WTC11 (cell line): ENCODE measurements at regions not wholly inside any gene's neighbourhood (a gene's known extent, or its start where the extent isn't known, plus 50 kb on each side); places are given as distances from the start of the nearest gene placed in this dataset.

Source experiments
- ETV6 ChIP-seq: sonication (generic); formaldehyde crosslinking; IDR thresholded peaks from 2 replicates; pipeline ENCODE4 v1.8.1; 2022; ENCODE audit warnings: mild to moderate bottlenecking, missing genetic modification reagents
- FOXK1 ChIP-seq: sonication (generic); formaldehyde crosslinking; IDR thresholded peaks from 2 replicates; pipeline ENCODE4 v1.8.0; 2022; ENCODE audit warnings: mild to moderate bottlenecking, moderate library complexity, missing genetic modification reagents
- SMAD4 ChIP-seq: sonication (generic); formaldehyde crosslinking; IDR thresholded peaks from 2 replicates; pipeline ENCODE4 v1.8.0; 2022; ENCODE audit warnings: mild to moderate bottlenecking, missing genetic modification reagents
- TF ChIP-seq, protein P1 (sequence below): sonication (generic); formaldehyde crosslinking; IDR thresholded peaks from 2 replicates; pipeline ENCODE4 v1.8.0; 2023; ENCODE audit warnings: missing genetic modification reagents, mild to moderate bottlenecking, borderline replicate concordance
- TF ChIP-seq, protein P2 (sequence below): fragments of 200-600 bp; IDR thresholded peaks from 2 replicates; pipeline ENCODE4 v1.8.0; 2022; ENCODE audit warnings: antibody characterized with exemption

DNA sequence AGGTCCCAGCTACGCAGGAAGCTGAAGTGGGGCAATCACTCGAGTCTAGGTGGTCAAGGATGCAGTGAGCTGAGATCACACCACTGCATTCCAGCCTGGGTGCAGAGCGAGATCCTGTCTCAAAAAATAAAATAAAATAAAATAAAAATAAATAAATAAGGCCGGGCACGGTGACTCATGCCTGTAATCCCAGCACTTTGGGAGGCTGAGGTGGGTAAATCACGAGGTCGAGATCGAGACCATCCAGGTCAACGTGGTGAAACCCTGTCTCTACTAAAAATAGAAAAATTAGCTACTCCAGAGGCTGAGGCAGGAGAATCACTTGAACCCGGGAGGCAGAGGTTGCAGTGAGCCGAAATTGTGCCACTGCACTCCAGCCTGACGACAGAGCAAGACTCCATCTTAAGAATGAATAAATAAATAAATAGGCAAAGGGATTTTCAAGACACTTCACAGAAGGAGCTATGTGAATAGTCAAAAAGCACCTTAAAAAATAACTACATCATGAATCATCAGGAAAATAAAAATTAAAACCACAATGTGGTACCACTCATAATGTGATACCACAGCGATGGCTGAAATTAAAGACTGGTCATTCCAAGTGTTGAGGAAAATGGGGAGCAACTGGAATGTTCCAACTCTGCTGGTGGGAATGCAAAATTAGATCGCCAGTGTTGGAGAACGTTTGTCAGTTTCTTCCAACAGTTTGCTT lies 92.9 kb upstream of the TBX3 start:
- TF ChIP-seq, protein P1, sequence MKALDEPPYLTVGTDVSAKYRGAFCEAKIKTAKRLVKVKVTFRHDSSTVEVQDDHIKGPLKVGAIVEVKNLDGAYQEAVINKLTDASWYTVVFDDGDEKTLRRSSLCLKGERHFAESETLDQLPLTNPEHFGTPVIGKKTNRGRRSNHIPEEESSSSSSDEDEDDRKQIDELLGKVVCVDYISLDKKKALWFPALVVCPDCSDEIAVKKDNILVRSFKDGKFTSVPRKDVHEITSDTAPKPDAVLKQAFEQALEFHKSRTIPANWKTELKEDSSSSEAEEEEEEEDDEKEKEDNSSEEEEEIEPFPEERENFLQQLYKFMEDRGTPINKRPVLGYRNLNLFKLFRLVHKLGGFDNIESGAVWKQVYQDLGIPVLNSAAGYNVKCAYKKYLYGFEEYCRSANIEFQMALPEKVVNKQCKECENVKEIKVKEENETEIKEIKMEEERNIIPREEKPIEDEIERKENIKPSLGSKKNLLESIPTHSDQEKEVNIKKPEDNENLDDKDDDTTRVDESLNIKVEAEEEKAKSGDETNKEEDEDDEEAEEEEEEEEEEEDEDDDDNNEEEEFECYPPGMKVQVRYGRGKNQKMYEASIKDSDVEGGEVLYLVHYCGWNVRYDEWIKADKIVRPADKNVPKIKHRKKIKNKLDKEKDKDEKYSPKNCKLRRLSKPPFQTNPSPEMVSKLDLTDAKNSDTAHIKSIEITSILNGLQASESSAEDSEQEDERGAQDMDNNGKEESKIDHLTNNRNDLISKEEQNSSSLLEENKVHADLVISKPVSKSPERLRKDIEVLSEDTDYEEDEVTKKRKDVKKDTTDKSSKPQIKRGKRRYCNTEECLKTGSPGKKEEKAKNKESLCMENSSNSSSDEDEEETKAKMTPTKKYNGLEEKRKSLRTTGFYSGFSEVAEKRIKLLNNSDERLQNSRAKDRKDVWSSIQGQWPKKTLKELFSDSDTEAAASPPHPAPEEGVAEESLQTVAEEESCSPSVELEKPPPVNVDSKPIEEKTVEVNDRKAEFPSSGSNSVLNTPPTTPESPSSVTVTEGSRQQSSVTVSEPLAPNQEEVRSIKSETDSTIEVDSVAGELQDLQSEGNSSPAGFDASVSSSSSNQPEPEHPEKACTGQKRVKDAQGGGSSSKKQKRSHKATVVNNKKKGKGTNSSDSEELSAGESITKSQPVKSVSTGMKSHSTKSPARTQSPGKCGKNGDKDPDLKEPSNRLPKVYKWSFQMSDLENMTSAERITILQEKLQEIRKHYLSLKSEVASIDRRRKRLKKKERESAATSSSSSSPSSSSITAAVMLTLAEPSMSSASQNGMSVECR, result no peak
- TF ChIP-seq ETV6 (CRISPR knock-in tag) (no peak), SMAD4 (CRISPR knock-in tag) (no peak), FOXK1 (CRISPR knock-in tag) (no peak)
- TF ChIP-seq, protein P2, sequence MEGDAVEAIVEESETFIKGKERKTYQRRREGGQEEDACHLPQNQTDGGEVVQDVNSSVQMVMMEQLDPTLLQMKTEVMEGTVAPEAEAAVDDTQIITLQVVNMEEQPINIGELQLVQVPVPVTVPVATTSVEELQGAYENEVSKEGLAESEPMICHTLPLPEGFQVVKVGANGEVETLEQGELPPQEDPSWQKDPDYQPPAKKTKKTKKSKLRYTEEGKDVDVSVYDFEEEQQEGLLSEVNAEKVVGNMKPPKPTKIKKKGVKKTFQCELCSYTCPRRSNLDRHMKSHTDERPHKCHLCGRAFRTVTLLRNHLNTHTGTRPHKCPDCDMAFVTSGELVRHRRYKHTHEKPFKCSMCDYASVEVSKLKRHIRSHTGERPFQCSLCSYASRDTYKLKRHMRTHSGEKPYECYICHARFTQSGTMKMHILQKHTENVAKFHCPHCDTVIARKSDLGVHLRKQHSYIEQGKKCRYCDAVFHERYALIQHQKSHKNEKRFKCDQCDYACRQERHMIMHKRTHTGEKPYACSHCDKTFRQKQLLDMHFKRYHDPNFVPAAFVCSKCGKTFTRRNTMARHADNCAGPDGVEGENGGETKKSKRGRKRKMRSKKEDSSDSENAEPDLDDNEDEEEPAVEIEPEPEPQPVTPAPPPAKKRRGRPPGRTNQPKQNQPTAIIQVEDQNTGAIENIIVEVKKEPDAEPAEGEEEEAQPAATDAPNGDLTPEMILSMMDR, result no peak
